ENCODE measurements at regions not wholly inside any gene's neighbourhood (a gene's known extent, or its start where the extent isn't known, plus 50 kb on each side); places are given as distances from the start of the nearest gene placed in this dataset.

DNA sequence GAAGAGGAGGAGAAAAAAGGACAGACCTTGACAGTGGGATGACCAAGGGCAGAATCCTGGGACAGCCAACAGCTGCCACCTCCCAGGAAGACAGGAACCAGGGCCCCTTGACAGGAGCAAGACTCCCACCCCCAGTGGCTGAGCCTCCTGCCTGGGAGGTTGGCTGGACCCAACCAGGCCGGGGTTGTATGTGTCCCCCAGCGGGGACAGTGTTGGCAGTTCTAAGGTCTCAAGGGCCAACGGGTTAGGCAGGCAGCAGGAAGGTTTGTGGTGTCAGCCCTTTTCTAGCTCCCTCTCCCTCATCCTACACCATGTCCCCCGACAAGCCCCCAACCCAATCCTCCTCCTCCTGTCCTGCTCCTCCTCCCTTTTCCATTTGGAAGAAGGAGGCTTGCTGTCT lies 126.2 kb downstream of the MRM1 start:
- no peak for TF ChIP-seq CTCF (IDR thresholded peaks at IDR 0.05; ENCODE audit: insufficient read depth, missing control alignments)
- FAIRE-seq (no peak), DNase-seq (ENCODE audit: insufficient read length, low spot score) (no peak)

- no peak for FAIRE-seq
- no peak for TF ChIP-seq CTCF (IDR thresholded peaks at IDR 0.05; ENCODE audit: insufficient read depth, missing control alignments)
- no peak for DNase-seq (ENCODE audit: insufficient read length, low spot score)
Observed at GRCh38 chr17:36728030-36728991, 126.9 kb downstream of the MRM1 start.

DNA sequence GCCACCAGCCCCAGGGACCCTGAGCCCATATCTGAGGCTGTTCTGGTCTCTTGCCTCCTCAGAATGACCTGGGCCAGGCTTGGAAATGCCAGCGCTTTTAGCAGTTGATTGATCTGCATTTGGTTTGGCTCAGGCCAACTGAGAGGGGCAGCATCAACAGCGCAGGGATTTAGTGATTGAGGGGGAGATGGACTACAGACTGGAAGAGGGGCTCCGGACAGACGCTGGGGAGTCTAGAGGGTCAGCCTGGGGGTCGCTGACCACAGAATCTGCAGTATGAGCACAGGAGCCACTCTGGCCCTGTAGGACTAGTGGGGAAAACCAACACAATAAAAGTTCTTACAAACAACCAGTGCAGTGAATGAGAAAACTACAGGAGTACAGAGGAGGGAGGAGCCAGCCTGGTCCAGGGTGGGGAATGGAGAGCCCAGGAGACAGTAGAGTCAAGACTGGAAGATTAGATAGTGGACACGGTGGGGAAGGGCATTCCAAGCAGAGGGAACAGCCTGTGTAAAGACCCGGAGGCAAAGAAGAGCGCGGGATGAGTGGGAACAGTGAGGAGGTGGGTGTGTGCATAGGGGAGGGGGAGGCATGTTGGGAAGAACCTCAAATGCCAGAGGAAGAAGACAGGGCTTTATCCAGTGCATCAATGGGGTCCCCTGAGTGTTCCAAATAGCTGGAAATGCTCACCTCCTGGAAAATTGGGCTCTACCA lies 128.9 kb downstream of the MRM1 start:
- TF ChIP-seq CTCF (IDR thresholded peaks at IDR 0.05; ENCODE audit: insufficient read depth, missing control alignments), result no peak
- no peak for FAIRE-seq
- no peak for DNase-seq (ENCODE audit: insufficient read length, low spot score)

DNA sequence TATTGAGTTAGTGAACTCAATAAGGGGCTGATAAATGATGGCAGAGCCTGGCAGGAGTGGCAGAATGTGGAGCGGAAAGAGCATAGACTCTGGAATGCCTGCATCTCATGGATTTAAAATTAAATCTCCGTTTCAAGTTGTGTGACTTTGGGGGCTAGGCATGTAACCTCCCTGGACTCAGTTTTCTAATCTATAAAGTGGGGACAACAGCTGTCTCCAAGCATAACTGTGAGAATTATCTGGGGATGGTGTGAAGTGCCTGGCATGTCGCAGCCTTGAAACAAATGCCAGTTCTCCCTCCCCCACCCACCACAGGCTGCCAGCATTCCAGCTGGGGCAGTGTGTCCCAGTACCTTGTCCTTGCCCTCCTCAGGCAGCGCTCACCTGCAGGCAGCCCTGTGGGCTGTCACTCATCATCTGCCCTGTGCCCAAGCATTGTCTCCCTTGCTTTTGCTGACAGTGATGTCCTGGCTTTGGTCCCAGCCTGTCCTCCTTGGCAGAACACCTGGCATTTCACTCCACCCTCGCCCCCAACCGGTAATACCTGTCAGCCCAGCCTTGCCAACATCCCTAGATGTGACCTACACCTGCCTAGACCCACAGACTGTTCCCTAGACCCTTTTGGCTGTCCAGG lies 129.6 kb downstream of the MRM1 start:
- TF ChIP-seq CTCF (IDR thresholded peaks at IDR 0.05; ENCODE audit: insufficient read depth, missing control alignments), result no peak
- DNase-seq (ENCODE audit: insufficient read length, low spot score), result no peak
- no peak for FAIRE-seq

GRCh38 chr17:36731811-36732210 lies 130.4 kb downstream of the MRM1 start:
- TF ChIP-seq CTCF (IDR thresholded peaks at IDR 0.05; ENCODE audit: insufficient read depth, missing control alignments), result no peak
- no peak for FAIRE-seq
- no peak for DNase-seq (ENCODE audit: insufficient read length, low spot score)

DNA sequence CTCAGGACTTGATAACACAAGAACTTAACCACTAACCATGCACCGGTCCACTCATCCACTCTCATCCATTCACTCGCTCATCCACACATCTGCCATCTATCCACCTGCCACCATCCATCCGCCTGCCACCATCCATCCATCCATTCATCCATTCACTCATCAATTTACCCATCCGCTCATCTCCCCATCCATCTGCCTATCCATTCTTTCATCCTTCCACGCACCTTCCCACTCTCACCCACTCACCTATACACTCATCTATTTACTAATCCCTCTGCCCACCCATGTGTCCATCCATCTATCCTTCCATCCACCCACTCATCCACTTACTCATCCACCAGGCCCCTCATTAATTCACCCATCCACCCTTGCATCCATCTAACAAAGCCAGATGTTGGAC lies 131.0 kb downstream of the MRM1 start:
- no peak for TF ChIP-seq CTCF (IDR thresholded peaks at IDR 0.05; ENCODE audit: insufficient read depth, missing control alignments)
- no peak for DNase-seq (ENCODE audit: insufficient read length, low spot score)
- FAIRE-seq, result no peak
